NOMO-1 treated with dmso at 0.1 percent for 144 hours (cell line): ENCODE measurements at regions not wholly inside any gene's neighbourhood (a gene's known extent, or its start where the extent isn't known, plus 50 kb on each side); places are given as distances from the start of the nearest gene placed in this dataset.

Source experiments
- DNase-seq: peaks from one replicate; lab custom pipeline; 2025; ENCODE audit not compliant: unreplicated experiment; lab: John Stamatoyannopoulos, UW

GRCh38 chr9:108519437-108519836, 336.3 kb downstream of the ACTL7B start:
- DNase-seq, result no peak

- no peak for DNase-seq
These were observed 338.0 kb downstream of the ACTL7B start for GRCh38 chr9:108517651-108518365.

GRCh38 chr9:108516391-108516790, 339.4 kb downstream of the ACTL7B start:
- DNase-seq, result no peak

GRCh38 chr9:108515856-108516255, 339.9 kb downstream of the ACTL7B start:
- DNase-seq, result no peak

GRCh38 chr9:108512426-108513173, 343.2 kb downstream of the ACTL7B start:
- no peak for DNase-seq

- DNase-seq, result no peak
These were observed 344.5 kb downstream of the ACTL7B start for GRCh38 chr9:108511307-108511706.

- no peak for DNase-seq
These were observed 358.9 kb downstream of the ACTL7B start for GRCh38 chr9:108496846-108497245.

- DNase-seq, result no peak
These were observed 366.2 kb downstream of the ACTL7B start for GRCh38 chr9:108489567-108489966.

- no peak for DNase-seq
These were observed 369.0 kb downstream of the ACTL7B start for GRCh38 chr9:108486831-108487230.

GRCh38 chr9:108484468-108484867, 371.3 kb downstream of the ACTL7B start:
- DNase-seq, result no peak

GRCh38 chr9:108483676-108484075, 372.1 kb downstream of the ACTL7B start:
- DNase-seq, result no peak

- no peak for DNase-seq
These were observed 375.7 kb downstream of the ACTL7B start for GRCh38 chr9:108479989-108480652.

GRCh38 chr9:108478431-108479332, 377.1 kb downstream of the ACTL7B start:
- peak; percentile 58 for DNase-seq

- peak; percentile 20 for DNase-seq
These were observed 378.2 kb downstream of the ACTL7B start for GRCh38 chr9:108477529-108478006.

GRCh38 chr9:108476574-108476973, 379.2 kb downstream of the ACTL7B start:
- no peak for DNase-seq

- DNase-seq, result no peak
These were observed 380.0 kb downstream of the ACTL7B start for GRCh38 chr9:108475813-108476212.

GRCh38 chr9:108474356-108474755, 381.4 kb downstream of the ACTL7B start:
- no peak for DNase-seq

GRCh38 chr9:108473209-108474112, 382.3 kb downstream of the ACTL7B start:
- DNase-seq, result no peak

- DNase-seq, result peak; percentile 72
These were observed 386.1 kb downstream of the ACTL7B start for GRCh38 chr9:108469654-108470053.

- DNase-seq, result no peak
These were observed 387.4 kb downstream of the ACTL7B start for GRCh38 chr9:108468364-108468763.
